ENCODE measurements at regions not wholly inside any gene's neighbourhood (a gene's known extent, or its start where the extent isn't known, plus 50 kb on each side); places are given as distances from the start of the nearest gene placed in this dataset.
"Not testable (repeated sequence)": the region's sequence is repeated elsewhere in the genome, so short reads cannot be mapped to it uniquely, and the experiment has no call there.

DNA sequence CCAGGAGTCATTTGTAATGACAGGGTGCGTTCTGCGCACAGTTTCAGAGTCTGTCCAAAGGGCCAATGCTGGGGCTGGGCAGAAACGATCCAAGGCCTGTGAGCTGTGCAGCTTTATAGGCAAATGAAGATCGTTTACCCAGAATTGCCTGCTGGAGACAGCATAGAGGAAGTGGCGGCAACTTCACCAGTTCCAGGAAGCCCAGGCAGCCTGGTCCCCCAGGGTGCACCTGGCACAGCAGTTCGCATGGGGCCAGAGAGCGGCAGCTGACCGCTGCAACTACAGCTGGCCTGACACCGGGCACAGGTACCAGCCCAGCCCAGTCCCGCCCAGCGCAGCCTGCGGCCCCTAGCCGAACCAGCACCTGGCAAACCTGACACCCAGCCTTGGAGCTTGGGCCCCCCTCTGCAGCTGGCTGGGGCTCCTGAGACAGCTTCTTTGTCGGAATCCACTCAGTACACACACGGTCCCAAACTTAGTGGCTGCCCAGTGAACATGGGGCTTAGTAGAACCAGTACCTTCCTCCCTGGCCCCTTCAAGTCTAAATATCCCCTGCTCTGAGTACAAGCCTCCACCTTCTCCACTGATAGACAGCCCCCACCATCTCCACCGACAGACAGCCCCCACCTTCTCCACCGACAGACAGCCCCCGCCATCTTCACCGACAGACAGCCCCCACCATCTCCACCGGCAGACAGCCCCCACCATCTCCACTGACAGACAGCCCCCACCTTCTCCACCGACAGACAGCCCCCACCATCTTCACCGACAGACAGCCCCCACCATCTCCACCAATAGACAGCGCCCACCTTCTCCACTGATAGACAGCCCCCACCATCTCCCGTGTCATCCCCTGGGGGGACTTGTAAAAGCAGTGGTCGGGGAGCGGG is 62.7 kb upstream of the SPN start:
- BruUV-seq (replicated peaks); CTCF ChIA-PET (ENCODE audit: unreplicated experiment); H3K9me3 ChIP-seq (ENCODE audit: low read length); H2AFZ ChIP-seq (ENCODE audit: low read length); H4K20me1 ChIP-seq (ENCODE audit: insufficient read depth, low read length); H3K9me2 ChIP-seq (ENCODE audit: insufficient read depth, low read length); H3K36me3 ChIP-seq (ENCODE audit: insufficient read depth, low read length): not testable (repeated sequence)
- intact Hi-C loops (cut with micrococcal nuclease; ENCODE audit: unreplicated experiment), result loop anchor here (10.0 kb wide), 1 partner anchor 64 kb away; the partner anchor contains the start of gene SPN
- H3K4me1 ChIP-seq (ENCODE audit: insufficient read depth, low read length, poor library complexity, severe bottlenecking), result peaks cover 62% of the 10 kb centered on the region
- H3K79me2 ChIP-seq (ENCODE audit: insufficient read depth, low read depth, low read length), result peaks cover 84% of the 10 kb centered on the region
- peak overlapping the region; percentile 94 for H3K4me2 ChIP-seq (ENCODE audit: low read length)
- POLR2A ChIA-PET, result interaction anchor here (0.6 kb wide), 1 partner anchor 515 kb away, joined by 3 read pairs; no protein-coding TSS in a partner anchor
- peak overlapping the region; percentile 89 for H3K27ac ChIP-seq (ENCODE audit: low read depth, low read length, poor library complexity, severe bottlenecking)
- DNase-seq (ENCODE audit: low spot score), result peak; percentile 87
- peak overlapping the region; percentile 68 for H3K4me3 ChIP-seq (ENCODE audit: low read depth, low read length, poor library complexity, severe bottlenecking)

DNA sequence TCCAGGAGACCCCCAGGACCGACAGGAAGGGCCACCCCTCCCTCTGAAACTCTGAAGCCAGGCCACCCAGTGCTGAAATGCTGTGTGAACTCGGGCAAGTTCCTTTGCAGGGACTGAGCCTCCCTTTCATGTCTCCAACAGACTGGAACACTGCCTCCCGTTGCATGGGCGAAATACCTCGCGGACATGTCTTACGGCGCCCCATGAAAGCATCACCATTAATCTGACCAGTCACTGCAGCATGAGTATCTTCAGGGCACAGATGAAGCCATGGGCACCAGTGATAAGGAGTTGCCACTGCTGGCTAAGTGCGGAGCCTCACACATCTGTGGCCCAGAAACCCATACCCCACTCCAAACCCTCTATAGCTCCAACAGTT is 60.8 kb upstream of the SPN start:
- H3K9me3 ChIP-seq (ENCODE audit: low read length); H4K20me1 ChIP-seq (ENCODE audit: insufficient read depth, low read length); H3K9me2 ChIP-seq (ENCODE audit: insufficient read depth, low read length); BruUV-seq (replicated peaks); CTCF ChIA-PET (ENCODE audit: unreplicated experiment); H2AFZ ChIP-seq (ENCODE audit: low read length): not testable (repeated sequence)
- Histone ChIP-seq H3K4me3 (ENCODE audit: low read depth, low read length, poor library complexity, severe bottlenecking) (peak overlapping the region; percentile 68), H3K4me1 (ENCODE audit: insufficient read depth, low read length, poor library complexity, severe bottlenecking) (peaks cover 58% of the 10 kb centered on the region), H3K79me2 (ENCODE audit: insufficient read depth, low read depth, low read length) (peaks cover 85% of the 10 kb centered on the region), H3K27ac (ENCODE audit: low read depth, low read length, poor library complexity, severe bottlenecking) (peak overlapping the region; percentile 89), H3K36me3 (ENCODE audit: insufficient read depth, low read length) (peaks cover 16% of the 10 kb centered on the region), H3K4me2 (ENCODE audit: low read length) (peak overlapping the region; percentile 94)
- intact Hi-C loops (cut with micrococcal nuclease; ENCODE audit: unreplicated experiment), result loop anchor here (10.0 kb wide), 1 partner anchor 63 kb away; the partner anchor contains the start of gene SPN
- DNase-seq (ENCODE audit: low spot score), result peak; percentile 40
- POLR2A ChIA-PET, result interaction anchor here (0.6 kb wide), 1 partner anchor 748 kb away, joined by 3 read pairs; no protein-coding TSS in a partner anchor

DNA sequence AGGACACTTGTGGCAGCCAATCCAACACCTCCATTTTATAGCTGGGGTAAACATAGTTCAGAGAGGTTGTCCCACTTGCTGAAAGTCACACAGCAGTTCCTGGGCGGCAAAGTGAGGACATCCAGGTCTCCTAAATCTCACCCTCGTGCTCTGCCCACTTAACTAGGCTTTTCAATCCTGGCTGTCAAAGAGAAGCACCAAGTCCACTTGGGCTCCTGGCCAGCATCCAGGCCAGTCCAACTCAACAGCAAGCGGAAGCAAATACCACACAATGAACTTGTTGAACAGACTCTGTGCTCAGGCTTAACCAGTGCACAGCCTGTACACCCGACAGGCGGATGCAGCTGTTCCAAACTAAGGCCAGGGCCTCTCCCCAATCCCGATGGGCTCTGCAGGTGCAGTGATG is 60.4 kb upstream of the SPN start:
- Histone ChIP-seq H3K4me3 (ENCODE audit: low read depth, low read length, poor library complexity, severe bottlenecking) (peak overlapping the region; percentile 68), H3K79me2 (ENCODE audit: insufficient read depth, low read depth, low read length) (peaks cover 85% of the 10 kb centered on the region), H3K27ac (ENCODE audit: low read depth, low read length, poor library complexity, severe bottlenecking) (peak overlapping the region; percentile 89), H3K36me3 (ENCODE audit: insufficient read depth, low read length) (peaks cover 18% of the 10 kb centered on the region), H3K4me2 (ENCODE audit: low read length) (peak overlapping the region; percentile 94), H3K4me1 (ENCODE audit: insufficient read depth, low read length, poor library complexity, severe bottlenecking) (peaks cover 62% of the 10 kb centered on the region)
- H3K9me2 ChIP-seq (ENCODE audit: insufficient read depth, low read length); H3K9me3 ChIP-seq (ENCODE audit: low read length); DNase-seq (ENCODE audit: low spot score); H4K20me1 ChIP-seq (ENCODE audit: insufficient read depth, low read length); CTCF ChIA-PET (ENCODE audit: unreplicated experiment); H2AFZ ChIP-seq (ENCODE audit: low read length); POLR2A ChIA-PET; BruUV-seq (replicated peaks): not testable (repeated sequence)
- intact Hi-C loops (cut with micrococcal nuclease; ENCODE audit: unreplicated experiment), result loop anchor here (10.0 kb wide), 1 partner anchor 62 kb away; the partner anchor contains the start of gene SPN

DNA sequence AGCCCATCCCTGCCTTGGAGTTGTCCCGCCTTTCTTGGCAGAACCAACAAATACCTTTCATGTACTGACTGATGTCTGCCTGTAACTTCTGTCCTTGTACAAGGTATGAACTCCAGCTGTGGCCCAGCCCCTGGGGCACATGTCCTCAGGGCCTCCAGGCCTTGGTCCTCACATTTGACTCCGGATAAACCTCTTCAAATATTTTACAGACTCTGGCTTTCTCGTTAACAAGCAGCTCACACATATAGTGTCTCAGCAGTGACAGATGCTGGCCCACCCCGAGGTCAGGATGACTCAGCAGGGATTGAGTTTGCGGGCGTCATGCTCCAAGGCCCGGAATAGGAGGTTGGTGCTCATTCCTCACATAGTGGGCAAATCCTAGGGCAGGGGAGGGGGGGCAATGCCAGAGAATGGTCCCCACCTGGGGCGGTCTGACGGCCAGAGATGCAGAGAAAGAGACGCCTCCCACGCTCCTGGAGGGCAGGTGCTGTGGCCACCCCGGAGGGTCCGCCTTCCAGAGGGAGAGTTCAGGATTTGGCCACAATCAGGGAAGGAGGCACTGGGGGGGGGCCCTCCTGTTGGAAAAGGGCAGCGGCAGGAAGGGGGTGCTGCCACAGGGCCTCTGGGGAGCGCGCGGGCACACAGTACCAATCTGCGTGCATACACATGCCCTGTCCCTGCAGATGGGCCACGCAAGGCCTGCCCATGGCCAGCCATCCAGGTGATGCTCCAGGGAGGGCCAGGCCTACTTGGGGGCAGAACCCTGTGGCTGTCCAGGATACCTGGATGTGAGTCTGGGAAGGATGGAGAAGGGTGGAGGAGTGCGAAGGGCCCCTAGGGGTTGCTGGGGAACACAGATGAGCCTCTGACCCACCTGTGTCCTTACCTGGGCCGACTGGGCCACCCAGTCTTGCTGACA is 58.2 kb upstream of the SPN start:
- CTCF ChIA-PET (ENCODE audit: unreplicated experiment); H3K9me2 ChIP-seq (ENCODE audit: insufficient read depth, low read length); H3K27ac ChIP-seq (ENCODE audit: low read depth, low read length, poor library complexity, severe bottlenecking); BruUV-seq (replicated peaks); H3K9me3 ChIP-seq (ENCODE audit: low read length); H3K4me2 ChIP-seq (ENCODE audit: low read length); H2AFZ ChIP-seq (ENCODE audit: low read length); H3K4me3 ChIP-seq (ENCODE audit: low read depth, low read length, poor library complexity, severe bottlenecking); H4K20me1 ChIP-seq (ENCODE audit: insufficient read depth, low read length); DNase-seq (ENCODE audit: low spot score); POLR2A ChIA-PET: not testable (repeated sequence)
- intact Hi-C loops (cut with micrococcal nuclease; ENCODE audit: unreplicated experiment), result loop anchor here (10.0 kb wide), 1 partner anchor 60 kb away; the partner anchor contains the start of gene SPN
- Histone ChIP-seq H3K4me1 (ENCODE audit: insufficient read depth, low read length, poor library complexity, severe bottlenecking) (peaks cover 61% of the 10 kb centered on the region), H3K36me3 (ENCODE audit: insufficient read depth, low read length) (peaks cover 21% of the 10 kb centered on the region), H3K79me2 (ENCODE audit: insufficient read depth, low read depth, low read length) (peaks cover 87% of the 10 kb centered on the region)

DNA sequence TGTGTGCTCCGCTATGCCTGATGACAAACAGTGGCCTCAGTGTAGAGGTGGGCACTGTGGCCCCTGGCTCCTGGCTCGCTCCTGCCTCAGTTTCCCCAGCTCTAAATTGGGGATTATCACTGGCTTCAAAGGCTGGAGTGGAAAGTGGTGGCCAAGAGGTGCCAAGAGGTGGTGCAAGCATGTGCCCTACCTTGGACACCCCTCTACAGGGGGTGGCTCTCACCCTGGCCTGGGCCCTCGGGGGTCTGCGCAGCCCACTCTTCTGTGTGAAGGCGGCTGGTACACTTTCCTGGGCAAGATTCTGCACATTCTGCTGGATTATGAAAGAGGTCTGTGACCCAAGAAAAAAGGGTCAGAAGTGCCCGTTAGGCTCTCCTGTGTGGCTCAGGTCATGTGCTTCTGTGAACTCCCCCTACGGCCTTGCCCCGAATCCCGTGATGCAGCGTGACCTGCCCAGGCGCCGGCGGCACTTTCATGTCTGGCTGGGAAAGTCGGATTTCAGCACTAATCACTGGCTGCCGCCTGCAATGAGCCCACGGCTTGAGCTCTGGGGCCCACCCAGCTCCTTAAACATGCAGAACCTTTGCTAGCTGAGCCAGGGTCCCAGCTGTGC is 57.3 kb upstream of the SPN start:
- Histone ChIP-seq H3K4me1 (ENCODE audit: insufficient read depth, low read length, poor library complexity, severe bottlenecking) (peaks cover 57% of the 10 kb centered on the region), H3K36me3 (ENCODE audit: insufficient read depth, low read length) (peaks cover 21% of the 10 kb centered on the region), H3K79me2 (ENCODE audit: insufficient read depth, low read depth, low read length) (peaks cover 85% of the 10 kb centered on the region)
- BruUV-seq (replicated peaks); H3K9me2 ChIP-seq (ENCODE audit: insufficient read depth, low read length); H3K4me3 ChIP-seq (ENCODE audit: low read depth, low read length, poor library complexity, severe bottlenecking); DNase-seq (ENCODE audit: low spot score); POLR2A ChIA-PET; H4K20me1 ChIP-seq (ENCODE audit: insufficient read depth, low read length); CTCF ChIA-PET (ENCODE audit: unreplicated experiment); H3K9me3 ChIP-seq (ENCODE audit: low read length); H2AFZ ChIP-seq (ENCODE audit: low read length); H3K27ac ChIP-seq (ENCODE audit: low read depth, low read length, poor library complexity, severe bottlenecking); H3K4me2 ChIP-seq (ENCODE audit: low read length): not testable (repeated sequence)
- intact Hi-C loops (cut with micrococcal nuclease; ENCODE audit: unreplicated experiment), result loop anchor here (10.0 kb wide), 1 partner anchor 59 kb away; the partner anchor contains the start of gene SPN

All from OCI-LY7 (cell line).